IPS-NIHi11 (cell line): ENCODE measurements at regions not wholly inside any gene's neighbourhood (a gene's known extent, or its start where the extent isn't known, plus 50 kb on each side); places are given as distances from the start of the nearest gene placed in this dataset.

Experiments
- DNase-seq: peaks from one replicate; pipeline ENCODE4 v3.0.0; 2012; ENCODE audit warnings: mixed read lengths, low spot score

DNA sequence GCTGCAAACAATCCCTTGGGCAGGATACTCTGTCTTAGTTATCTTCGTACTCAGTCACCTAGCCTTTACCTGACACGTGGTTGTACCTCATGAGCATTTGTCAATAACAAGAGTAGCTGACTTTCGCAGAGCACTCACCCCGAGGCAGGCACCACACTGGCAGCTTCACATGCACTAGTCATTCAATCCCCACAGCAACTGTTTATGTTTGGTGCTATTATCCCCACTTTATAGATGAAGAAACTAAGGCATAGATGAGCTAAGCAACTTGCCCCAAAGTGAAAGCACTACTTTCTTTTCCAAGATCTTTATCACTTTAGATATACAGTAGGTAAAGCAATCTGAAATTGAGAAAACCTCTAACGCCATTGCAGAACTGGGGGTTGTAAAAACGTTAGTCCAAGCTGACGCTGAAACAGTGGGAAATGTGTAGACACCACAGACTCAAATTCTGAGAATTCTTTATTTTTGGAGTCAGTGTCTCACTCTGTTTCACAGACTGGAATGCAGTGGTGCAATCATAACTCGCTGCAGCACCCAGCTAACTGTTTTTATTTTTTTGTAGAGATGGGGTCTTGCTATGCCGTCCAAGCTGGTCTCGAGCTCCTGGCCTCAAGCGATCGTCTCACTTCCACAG is 446.0 kb downstream of the FOXO1 start:
- no peak for DNase-seq

DNA sequence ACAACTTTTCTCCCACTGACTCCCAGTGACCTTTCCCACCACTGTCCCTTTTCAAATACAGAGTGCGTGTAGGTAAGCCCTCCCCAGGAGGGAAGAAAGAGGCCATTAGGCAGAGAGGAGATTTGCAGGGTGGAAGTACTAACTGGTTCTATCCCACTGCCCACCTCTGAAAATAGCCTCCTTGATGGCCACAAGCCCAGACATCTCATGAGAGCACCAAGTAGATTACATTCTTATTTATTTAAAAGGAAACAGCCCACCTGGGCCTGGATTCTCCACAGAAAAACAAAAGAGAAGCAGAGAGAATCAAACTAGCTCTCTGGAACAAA is 445.3 kb downstream of the FOXO1 start:
- no peak for DNase-seq

DNA sequence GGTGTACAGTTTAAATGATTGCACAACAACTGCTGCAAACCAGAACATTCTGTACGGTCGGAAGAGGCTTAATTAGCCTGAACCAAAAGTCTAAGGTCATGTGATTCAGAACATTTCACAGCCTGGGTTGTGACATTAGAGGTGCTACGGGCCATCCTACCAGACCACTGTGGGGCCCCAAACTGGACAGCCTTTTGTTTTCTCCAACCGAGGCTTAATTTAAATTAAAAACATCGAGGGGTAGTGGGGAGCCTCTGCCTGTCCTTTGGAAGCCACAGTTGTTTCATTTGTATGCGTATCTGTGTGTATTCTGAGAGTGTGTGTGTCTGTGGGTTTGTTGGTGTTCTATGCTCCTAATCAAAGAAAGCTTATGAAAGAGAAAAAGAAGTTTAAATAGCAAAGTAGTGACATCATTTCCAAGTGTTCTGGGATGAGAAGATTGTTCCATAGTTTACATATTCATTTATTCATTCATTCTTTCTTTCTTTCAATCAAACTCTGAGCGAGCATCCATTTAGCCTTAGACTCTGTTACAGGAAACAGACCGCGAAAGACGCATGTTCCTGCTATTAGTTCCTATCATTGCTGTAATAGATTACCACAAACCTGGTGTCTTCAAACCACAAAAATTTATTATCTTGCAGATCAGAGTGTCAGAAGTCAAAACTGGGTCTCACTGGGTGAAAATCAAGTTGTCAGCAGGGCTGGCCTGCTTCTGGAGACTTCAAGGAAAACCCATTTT is 444.8 kb downstream of the FOXO1 start:
- DNase-seq, result no peak

DNA sequence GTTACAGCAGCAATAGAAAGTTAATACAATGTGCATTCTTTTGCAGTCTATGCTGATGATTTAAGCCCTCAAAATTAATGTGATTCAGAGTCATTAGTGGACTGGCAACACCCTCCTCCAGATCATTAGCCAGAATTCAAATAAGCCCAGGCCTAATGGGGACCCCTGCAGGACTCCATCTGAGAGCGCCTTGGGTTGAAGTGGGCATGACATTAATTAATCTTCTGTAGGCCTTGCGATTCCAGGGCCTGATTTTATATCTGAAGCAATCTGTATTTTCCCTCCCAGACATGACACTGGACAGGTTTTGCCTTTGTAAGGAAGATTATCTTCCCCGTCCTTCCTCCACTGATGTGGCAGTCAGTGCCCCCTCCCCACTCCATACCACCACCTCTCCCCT is 442.9 kb downstream of the FOXO1 start:
- DNase-seq, result no peak

DNA sequence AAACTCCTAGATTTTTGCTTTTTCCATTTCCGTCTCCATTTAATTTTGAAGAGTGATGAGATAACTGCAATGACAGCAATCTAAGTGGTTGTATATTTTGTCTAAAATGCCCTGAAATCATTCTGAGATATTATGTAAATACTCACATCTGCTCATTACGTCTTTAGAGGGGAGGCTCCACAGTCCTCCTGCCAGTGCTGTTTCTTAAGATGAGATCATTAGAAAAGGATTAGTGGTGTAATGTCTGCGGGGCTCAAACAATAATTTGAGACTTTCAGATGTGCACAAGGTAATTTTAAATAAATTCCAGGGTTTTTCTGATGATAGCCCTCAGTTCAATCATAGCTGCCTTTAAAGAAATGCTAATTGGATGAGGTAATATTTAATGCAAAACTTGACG is 437.9 kb downstream of the FOXO1 start:
- no peak for DNase-seq

DNA sequence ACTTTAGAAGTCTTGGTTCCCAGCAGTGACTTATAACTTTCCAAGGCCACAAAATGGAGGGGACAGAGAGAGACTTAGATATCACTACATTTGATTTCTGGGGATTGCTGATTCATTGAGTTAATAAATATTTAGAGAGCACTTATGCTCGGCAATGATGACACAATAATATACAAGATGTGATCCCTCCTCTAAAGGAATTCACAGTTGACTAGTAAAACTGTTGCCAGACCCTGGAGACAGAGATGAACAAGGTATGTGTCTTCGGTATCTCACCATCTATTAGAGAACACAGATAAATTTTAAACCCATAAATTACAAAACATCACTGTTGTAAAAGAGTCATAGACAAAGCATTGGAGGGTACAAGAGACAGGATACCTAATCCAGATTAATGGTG is 437.5 kb downstream of the FOXO1 start:
- DNase-seq, result no peak

DNA sequence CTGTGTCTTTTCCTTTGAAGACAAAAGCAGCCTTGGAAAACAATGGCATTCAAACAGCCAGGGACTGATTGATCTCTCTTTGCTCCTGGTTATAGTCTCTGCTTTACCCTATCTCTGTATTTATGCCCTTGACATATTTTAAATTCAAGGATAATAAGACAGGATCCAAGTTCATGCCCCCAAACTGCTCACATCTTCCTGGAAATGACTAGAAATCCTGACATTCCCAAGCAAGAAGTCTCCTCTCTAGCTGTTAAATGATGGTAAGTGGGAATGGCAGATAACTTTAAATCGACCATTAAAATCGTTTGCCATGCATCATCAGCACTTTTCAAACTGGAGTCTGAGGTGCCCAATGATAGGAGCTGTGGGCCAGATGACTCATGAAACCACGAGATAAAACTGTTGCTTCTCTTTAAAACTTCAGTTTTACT is 435.6 kb downstream of the FOXO1 start:
- DNase-seq, result no peak

DNA sequence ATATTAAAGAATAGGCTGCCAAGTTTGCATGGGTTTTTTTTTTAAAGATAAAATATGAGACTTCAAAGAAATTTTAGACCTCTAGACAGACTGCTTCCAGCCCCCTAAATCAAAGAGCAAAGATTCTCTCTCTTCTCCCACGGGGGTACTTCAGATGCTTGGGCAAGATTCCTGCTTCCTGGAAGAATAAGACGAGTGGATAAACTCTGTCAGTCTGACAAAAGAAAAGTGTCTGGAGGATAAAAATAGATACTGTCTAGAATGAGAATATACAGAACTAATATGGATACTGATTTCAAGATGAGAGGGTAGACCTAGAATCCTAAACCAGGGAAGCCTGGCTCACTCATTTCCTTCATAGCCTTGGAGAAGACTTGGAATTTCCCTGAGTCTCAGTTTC is 435.1 kb downstream of the FOXO1 start:
- DNase-seq, result no peak

DNA sequence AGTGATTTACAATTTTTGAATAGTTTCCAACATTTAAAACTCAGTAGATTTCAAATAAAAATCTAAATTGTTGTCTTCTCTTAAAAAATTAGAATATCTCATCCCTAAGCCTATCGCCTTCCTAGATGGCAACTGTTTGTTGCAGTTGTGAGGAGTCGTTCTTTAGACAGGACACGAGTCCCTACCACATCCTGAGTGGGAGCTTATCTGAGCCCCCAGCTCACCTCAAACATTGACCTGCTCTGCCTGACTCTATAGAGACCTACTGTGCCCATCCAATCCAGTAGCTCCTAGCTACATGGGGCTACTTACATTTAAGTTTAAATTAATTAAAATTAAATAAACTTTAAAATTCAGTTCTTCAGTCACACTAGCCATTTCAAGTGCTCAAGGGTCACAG is 434.7 kb downstream of the FOXO1 start:
- no peak for DNase-seq

DNA sequence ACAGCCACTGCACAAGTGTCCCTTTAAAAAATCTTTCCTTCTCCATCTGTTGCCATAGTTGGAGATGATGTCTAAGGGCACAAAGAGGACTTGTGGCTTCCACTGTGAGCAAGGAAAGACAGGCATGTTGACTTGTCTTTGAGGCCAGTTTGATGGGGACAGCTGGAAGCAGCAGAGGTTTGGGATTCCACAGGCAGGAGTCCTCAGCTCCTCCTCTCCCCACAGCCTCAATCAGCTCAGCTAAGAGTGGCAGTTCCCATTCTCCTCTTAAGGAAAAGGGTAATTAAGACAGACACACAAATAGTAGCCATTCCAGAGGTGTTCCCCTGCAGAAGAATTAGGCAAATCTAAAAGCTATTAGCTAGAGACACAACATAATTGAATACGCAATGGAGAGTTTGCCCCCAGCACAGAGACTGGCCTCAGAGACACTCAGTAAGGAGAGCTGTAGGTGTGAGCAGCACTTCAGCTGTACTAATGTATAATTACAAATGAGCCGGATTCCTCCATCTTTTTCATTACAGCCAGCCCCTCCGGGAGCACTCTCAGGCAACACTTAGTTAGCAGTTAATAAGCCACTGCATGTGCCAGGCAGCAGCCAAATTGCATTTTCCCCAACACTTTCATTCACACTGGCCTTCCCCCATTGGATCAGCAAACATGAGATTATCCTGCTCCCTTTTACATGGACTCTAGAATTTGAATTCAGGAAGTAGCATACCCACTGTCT is 434.0 kb downstream of the FOXO1 start:
- DNase-seq, result no peak

DNA sequence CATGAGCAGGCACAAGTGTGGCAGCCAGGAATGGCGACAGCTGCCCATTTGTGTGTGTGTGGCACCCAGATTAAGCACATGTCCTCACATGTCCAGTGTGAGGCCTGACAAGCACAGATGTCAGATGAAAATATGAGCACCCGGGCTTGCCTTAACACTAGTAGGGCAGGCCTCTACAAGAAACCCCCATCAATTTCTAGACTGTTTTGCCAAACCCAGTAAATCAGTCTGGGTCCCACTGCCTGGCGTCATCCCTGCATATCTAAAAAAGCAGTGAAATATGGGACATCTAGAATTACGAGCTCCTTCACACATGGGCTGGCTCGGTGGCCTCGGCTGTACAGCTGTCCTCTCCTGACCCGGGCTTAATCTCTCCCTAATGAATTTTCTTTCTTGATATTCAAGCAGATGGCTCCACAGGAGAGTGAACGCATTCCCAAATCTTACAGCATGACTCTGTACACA is 432.7 kb downstream of the FOXO1 start:
- DNase-seq, result no peak

DNA sequence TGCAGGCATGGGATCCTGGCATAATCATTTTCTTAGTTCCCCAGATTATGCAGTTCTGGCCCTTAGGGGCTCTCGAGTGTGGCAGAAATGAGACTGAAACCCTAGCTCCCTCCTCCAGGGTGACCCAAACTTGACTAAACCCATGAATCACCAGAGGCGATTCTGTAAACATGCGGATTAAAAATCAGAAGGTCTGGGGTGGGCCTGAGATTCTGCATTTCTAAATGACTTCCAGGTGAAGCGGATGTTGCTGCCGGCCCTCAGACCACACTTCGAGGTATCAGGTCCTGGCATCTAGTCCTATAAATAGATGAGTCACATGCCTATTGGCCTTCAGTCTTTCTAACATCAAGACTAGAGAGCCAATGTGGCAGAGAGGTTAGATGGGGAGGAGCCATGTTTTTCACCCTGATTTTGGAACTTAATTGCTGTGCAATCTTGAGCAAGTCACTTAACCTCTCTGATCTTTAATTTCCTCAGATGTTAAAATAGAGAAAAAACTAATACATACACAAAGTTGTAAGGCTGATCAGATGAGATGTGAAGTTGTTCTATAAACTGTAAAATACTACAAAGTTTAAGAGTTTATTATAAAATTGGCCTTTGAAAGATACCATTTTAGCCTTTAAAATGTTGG is 431.2 kb downstream of the FOXO1 start:
- DNase-seq, result no peak

DNA sequence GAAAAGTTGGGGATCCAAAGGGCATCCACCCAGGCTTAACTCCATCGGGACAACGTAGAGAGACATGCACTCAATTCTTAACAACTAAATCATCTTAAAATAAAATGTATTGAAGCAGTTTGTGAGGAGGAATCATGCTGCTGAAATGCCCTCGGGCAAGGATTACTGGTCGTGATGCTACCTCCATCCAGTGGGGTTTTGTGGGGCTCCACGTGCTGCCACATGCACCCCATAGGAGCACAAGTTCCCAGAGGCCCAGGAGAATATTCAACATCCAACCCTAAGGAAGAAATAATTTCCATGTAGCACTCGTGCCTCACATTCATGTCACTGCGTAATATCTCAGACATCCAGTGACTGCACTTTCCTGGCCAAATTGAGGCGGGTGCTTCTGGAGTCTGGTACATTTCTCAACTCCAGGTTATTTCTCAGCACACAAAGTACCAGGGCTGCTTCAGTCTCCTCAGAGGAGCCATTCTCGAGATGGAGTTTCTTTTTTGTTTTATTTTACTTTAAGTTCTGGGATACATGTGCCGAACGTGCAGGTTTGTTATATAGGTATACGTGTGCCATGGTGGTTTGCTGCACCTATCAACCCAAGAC is 429.8 kb downstream of the FOXO1 start:
- DNase-seq, result no peak

DNA sequence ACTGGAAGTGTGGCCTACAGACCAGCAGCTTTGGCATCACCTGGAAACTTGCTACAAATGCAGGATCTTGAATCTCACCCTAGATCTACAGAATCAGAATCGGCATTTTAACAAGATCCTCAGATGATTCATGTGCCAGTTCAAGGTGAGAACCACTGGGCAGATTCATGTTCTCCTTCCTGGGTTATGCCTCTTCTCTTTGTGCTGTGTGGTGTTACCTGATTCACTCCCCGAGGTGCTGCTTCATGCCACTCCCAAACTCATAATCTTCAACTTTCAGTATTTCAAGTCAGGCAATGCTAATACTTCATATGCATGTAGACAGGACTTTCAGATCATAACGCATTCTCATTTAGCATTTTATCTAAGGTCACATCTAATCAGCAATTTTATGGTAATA is 427.7 kb downstream of the FOXO1 start:
- no peak for DNase-seq

DNA sequence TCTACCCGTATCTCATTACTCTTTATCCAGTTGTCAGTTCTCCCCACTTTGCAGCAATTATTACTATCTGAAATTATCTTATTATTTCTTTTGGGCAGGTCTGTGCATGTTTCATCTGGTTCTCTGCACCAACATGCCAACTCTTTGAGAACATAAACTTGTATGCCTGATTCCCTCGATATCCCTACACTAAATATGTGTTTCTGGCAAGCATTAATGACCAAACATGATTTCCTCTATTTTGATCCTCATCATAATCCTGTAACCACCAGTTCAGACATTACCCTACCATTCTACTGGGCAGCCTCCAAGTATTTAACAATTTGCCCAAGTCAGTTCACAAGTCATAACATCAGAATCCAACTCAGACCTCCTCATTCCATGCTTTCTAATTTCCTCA is 426.1 kb downstream of the FOXO1 start:
- no peak for DNase-seq

DNA sequence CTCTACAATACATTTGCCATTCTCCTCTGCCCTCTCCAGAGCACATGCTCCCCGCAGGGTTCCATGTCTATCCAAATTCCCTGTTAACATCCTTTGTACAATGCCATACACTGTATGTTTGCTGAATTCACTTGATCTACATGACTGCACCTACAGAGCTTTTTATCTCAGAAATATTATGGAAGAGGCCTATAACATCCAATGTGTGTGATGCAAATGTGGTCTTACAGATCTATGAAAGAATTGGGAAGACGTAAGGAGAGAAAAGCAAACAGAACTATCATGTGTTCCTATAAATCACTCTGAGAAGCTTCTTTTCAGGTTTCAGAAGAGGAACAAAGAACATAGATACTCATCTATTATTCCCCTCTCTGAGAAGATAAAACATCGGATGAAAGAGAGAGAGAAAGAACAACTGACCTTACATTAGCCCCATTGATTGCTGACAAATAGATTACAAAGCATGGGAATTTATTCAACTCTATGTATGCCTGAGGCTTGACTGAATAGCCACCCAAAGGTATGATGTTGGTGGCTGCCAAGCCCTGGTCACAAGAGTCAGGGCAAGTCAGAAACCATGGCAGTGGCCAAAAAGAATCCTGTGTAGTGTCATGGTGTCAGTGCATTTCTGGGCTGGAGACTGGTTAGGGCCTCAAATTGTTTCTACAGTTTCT is 425.2 kb downstream of the FOXO1 start:
- DNase-seq, result no peak

DNA sequence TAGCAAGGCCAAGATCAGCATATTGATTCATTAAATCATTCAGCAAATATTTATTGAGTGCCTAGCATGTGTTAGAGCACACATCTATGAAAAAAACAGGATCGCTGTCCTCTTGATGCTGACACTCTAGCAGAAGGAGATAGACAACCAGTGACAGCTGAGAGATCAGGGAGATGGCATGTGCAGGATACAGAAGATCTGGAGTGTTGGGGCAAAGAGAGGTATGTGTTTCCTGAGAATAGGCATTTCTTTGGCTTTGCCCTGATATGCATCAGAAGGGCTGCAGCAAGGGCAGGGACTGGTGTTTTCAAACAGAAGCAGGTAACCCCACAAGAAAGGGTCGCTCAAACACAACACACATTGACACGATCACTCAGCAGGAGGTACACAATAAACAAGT is 423.4 kb downstream of the FOXO1 start:
- DNase-seq, result no peak

DNA sequence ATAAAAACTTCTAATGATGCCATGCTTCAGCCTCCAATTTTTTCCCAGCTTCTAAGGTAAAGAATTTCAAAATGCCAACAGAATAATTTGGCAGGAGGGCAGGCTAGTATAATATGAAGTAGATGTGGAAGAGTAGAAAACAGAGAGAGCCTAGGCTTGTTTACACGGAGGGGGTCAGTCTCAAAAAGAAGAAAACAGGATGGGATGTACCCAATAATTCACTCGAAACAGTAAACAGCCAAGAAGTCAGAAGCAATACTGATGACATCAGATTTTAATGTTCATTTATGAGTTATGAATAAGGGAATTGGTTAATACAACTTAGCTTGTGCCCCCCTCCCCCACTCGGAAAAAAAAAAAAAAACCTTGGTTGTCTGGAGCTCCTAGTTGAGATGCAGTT is 422.5 kb downstream of the FOXO1 start:
- DNase-seq, result no peak

DNA sequence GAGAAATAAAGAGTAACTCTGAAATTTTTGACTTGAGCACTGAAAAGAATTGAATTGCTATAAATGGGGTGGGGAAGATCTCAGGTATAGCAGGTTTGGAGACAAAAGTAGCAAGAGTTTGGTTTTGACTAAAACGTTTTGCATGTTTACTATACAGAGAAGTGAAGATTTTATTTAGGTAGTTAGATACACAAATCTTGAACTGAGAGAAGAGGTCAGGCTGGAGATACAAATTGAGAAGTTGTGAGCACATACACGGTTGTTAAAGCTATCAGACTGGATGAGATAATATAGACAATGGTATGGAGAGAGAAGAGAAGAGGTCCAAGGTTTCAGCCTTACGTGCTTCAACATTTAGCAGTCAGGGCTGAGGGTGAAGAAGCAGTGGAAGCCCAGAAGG is 420.9 kb downstream of the FOXO1 start:
- no peak for DNase-seq

DNA sequence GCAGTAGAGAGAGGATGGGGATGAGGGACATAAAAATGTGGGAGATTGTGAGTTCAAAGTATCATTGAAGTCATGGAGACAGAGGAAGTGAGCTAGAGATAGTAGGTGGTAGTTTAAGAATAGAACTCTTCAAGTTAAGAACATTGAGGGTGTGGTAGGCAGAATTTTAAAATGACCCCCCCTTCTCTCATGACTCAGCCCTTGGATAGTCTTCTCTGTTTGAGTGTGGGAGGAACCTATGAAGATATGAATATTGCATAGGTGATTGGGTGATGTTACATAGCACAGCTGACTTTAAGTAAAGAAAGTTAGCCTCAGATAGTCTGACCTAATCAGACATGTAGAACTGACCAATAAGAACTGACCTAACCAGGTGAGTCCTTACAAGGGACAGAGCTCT is 418.6 kb downstream of the FOXO1 start:
- DNase-seq, result no peak

DNA sequence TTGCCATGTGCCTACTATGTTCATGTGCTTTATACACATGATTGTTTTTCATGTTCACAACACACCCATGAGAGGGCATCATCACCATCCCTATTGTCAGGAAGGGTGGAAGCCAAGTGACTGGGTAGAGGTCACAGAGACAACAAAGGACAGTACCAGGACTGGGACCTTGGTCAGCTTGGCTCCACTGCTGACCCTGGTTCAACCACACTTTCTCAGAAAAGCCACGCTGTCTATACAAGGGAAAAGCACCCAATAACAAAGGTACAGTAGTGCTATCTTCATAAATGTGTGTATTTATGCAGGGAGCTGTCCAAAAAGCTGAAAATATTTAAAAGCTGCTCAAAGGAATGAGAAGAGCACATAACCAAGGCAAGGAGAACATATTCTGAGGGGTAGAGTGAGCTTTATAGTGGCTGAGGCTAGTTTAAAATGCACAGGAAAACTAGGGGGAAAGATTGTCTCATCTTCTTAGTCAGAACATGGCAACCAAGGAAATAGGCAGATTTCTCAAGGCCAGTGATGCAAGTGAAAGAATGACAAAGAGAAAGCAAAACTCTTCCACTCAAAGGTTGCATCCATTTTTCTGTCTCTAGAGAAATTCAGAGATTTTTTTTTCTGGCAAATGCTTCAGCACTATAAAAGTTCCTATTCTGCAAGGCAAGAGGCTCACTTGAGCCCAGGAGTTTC is 415.0 kb downstream of the FOXO1 start:
- no peak for DNase-seq
